ENCODE measurements at regions not wholly inside any gene's neighbourhood (a gene's known extent, or its start where the extent isn't known, plus 50 kb on each side); places are given as distances from the start of the nearest gene placed in this dataset.
"Not testable (repeated sequence)": the region's sequence is repeated elsewhere in the genome, so short reads cannot be mapped to it uniquely, and the experiment has no call there.

DNA sequence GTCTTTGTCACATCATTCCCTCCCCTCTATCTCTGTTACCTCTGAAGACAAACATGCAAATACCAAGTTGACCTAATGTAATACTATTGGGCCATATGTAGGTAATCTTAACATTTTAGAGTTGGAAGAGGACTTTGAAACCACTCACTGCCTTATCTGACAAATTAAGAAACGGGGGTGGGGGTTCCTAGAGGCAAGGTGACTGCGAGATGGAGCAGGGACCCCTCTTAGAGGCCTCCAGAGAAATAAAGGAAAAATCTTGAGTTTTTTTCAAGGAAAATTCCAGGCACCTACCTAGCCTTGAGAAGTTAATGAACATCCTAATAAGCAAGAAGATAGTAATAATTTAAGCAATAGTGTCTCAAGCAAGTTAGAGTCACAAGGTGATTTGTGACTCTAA is 270.8 kb downstream of the CD83 start:
- no peaks in the 10 kb centered on the region for H3K27me3 Mint-ChIP-seq
- ChIA-PET CTCF (no interaction called here), POLR2A (no interaction called here)
- no peaks in the 10 kb centered on the region for H3K4me1 Mint-ChIP-seq
- DNase-seq: no peak
- H3K27ac Mint-ChIP-seq: no peak overlapping the region
- H3K9me3 Mint-ChIP-seq: no peaks in the 10 kb centered on the region
- H3K36me3 Mint-ChIP-seq (ENCODE audit: low read depth): no peaks in the 10 kb centered on the region
- no peak overlapping the region for H3K4me3 Mint-ChIP-seq

GRCh38 chr6:14389776-14390175 is 272.2 kb downstream of the CD83 start:
- H3K9me3 Mint-ChIP-seq; H3K36me3 Mint-ChIP-seq (ENCODE audit: low read depth); CTCF ChIA-PET; H3K4me1 Mint-ChIP-seq; H3K27me3 Mint-ChIP-seq; H3K4me3 Mint-ChIP-seq; DNase-seq; H3K27ac Mint-ChIP-seq; POLR2A ChIA-PET: not testable (repeated sequence)

- H3K27me3 Mint-ChIP-seq: no peaks in the 10 kb centered on the region
- no peak overlapping the region for H3K4me3 Mint-ChIP-seq
- DNase-seq: no peak
- no peaks in the 10 kb centered on the region for H3K36me3 Mint-ChIP-seq (ENCODE audit: low read depth)
- CTCF ChIA-PET: no interaction called here
- POLR2A ChIA-PET: no interaction called here
- H3K27ac Mint-ChIP-seq: no peak overlapping the region
- no peaks in the 10 kb centered on the region for H3K4me1 Mint-ChIP-seq
- no peaks in the 10 kb centered on the region for H3K9me3 Mint-ChIP-seq
Observed at GRCh38 chr6:14390805-14391204, 273.2 kb downstream of the CD83 start.

DNA sequence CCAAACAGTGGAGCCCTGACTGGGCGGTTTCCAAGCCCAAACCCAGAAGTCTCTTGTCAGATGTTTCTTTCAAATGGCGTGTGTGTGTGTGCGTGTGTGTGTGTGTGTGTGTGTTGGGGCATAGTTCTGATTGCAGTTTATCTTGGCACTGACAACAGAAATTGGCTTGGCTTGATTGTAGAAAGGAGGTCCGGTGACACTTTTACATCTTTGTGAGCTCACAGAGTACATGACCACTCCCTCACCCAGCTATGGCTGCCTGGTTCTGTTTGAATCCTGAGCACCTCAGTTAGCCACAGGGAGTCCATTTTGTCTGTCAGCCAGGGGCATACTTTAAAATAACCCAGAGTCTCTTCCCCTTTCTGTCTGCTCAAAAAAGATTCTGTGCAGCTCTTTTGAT is 276.3 kb downstream of the CD83 start:
- ChIA-PET POLR2A (no interaction called here), CTCF (no interaction called here)
- Mint-ChIP-seq H3K4me1 (no peaks in the 10 kb centered on the region), H3K27me3 (peaks cover 3% of the 10 kb centered on the region), H3K4me3 (no peak overlapping the region), H3K9me3 (no peaks in the 10 kb centered on the region), H3K36me3 (ENCODE audit: low read depth) (no peaks in the 10 kb centered on the region), H3K27ac (no peak overlapping the region)
- DNase-seq: no peak

DNA sequence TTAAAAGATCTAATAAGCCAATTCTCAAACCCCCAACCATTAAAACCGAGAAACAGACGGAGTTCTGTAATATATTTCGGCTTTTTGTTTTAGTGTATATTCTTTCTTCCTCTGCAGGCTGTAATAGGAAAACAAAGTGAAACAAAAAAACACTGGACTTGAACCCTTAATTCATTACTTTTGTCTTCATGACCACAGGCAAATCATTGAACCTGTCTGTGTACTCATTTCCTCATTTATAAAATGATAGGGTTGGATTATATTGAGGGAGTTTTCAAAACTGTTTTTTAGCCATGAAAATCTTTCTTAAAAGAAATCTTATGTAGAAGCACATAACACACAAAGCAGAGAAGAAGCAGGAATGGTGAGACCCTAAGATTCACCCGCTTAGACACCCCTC is 278.8 kb downstream of the CD83 start:
- no peak overlapping the region for H3K4me3 Mint-ChIP-seq
- DNase-seq: no peak
- H3K27ac Mint-ChIP-seq: no peak overlapping the region
- H3K36me3 Mint-ChIP-seq (ENCODE audit: low read depth): no peaks in the 10 kb centered on the region
- H3K4me1 Mint-ChIP-seq: no peaks in the 10 kb centered on the region
- no peaks in the 10 kb centered on the region for H3K9me3 Mint-ChIP-seq
- H3K27me3 Mint-ChIP-seq: peaks cover 3% of the 10 kb centered on the region
- CTCF ChIA-PET: interaction anchor here (0.6 kb wide), 1 partner anchor 1005 kb away, joined by 7 read pairs; no protein-coding TSS in a partner anchor
- POLR2A ChIA-PET: no interaction called here

DNA sequence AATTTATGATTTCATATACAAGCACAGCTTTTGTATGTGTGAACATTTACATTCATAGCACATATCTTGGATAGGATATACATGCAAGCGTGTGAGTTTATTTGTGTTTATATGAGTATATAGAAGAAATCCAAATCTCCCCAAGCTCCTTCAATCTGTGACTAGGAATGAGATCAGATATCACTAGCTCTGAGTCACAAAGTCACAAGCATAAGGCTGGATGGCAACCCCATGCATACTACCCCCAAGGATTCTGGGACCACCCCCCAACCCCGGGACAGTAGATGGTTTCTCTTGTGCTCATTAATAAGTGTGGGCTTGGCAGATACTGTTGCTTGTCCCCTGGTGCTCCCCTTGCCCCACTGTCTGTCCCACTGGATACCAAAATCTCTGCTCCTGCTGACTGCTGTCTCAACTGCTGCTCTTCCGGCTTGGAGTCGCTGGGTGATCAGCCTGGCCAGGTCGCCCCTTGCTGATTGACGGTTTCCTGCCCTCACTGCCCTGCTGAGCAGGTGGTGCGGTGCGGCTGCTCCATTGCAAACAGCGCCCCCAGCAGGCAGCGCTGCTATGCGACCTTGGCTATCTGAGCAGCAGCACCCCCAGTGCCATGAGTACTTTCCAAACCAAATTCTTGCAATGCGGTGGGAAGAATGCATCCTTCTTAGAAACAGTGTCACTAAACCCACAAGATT is 279.4 kb downstream of the CD83 start:
- ChIA-PET POLR2A (no interaction called here), CTCF (interaction anchor here (0.6 kb wide), 1 partner anchor 813 kb away, joined by 3 read pairs; no protein-coding TSS in a partner anchor)
- Mint-ChIP-seq H3K4me1 (no peaks in the 10 kb centered on the region), H3K36me3 (ENCODE audit: low read depth) (no peaks in the 10 kb centered on the region), H3K4me3 (no peak overlapping the region), H3K27me3 (peaks cover 3% of the 10 kb centered on the region), H3K9me3 (no peaks in the 10 kb centered on the region), H3K27ac (no peak overlapping the region)
- no peak for DNase-seq

DNA sequence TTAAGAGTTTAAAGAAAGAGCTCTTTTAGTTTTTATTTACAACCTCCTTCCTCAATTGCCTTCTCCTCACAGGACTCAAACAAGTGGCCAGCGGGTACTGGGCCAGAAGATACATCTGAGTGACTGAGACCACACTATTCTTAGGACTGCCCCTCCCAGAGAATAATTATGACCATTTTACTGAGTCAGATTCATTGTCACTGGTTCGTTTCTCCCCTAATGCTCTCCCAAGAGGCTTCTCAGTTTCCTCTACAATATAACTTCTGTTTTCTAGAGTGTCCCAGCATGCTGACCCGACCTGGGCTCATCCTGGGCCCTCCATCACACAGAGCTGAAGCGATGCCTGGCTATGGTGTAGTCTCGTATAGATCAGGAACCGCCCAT is 279.9 kb downstream of the CD83 start:
- Mint-ChIP-seq H3K4me3 (no peak overlapping the region), H3K27ac (no peak overlapping the region), H3K36me3 (ENCODE audit: low read depth) (no peaks in the 10 kb centered on the region), H3K27me3 (peaks cover 3% of the 10 kb centered on the region), H3K9me3 (no peaks in the 10 kb centered on the region), H3K4me1 (no peaks in the 10 kb centered on the region)
- ChIA-PET CTCF (no interaction called here), POLR2A (no interaction called here)
- no peak for DNase-seq

DNA sequence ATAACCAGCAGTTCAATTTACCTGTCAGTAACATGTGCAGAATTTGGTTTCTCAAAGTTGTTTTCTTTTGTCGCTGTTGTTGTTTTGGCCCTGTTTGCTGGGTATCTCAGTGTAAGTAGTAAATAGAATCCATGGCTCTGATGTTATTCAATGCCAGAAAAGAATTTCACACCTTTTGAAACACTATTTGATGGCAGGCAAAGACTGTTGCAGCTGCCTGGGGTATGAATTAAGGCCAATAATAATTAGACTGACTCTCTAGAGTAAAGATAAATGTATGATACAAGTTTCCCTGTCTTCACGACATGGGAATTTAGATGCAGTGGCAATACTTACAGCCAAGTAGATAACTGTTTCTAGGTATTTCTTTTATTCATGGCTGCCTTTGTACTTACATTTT is 281.4 kb downstream of the CD83 start:
- no peak overlapping the region for H3K27ac Mint-ChIP-seq
- DNase-seq: no peak
- ChIA-PET CTCF (no interaction called here), POLR2A (no interaction called here)
- peaks cover 2% of the 10 kb centered on the region for H3K4me1 Mint-ChIP-seq
- peaks cover 3% of the 10 kb centered on the region for H3K27me3 Mint-ChIP-seq
- no peaks in the 10 kb centered on the region for H3K9me3 Mint-ChIP-seq
- no peak overlapping the region for H3K4me3 Mint-ChIP-seq
- H3K36me3 Mint-ChIP-seq (ENCODE audit: low read depth): no peaks in the 10 kb centered on the region

- Mint-ChIP-seq H3K36me3 (ENCODE audit: low read depth) (no peaks in the 10 kb centered on the region), H3K4me3 (no peak overlapping the region)
Observed at GRCh38 chr6:14399635-14400034, 282.1 kb downstream of the CD83 start.

DNA sequence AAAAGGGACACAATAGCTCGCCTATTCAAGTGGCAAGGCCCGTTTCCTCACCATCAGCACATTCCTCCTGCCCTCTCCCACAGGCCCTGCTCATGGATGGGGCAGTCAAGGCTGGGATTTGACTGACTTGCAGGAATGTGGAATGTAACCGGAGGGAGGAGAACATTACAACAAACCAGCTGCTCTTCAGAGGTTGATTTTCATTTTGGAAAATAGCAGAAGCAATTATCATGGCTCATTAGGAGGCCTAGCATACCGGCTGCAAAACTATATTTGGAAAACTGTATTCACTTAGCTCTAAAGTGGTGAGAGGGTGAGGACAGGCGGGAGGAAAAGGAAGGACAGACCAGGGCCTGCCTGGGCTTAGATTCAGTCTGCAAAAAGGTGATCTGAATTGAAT is 283.7 kb downstream of the CD83 start:
- Mint-ChIP-seq H3K27me3 (peaks cover 3% of the 10 kb centered on the region), H3K4me1 (peaks cover 2% of the 10 kb centered on the region), H3K9me3 (no peaks in the 10 kb centered on the region), H3K27ac (no peak overlapping the region), H3K36me3 (ENCODE audit: low read depth) (no peaks in the 10 kb centered on the region), H3K4me3 (no peak overlapping the region)
- DNase-seq: no peak
- POLR2A ChIA-PET: no interaction called here
- CTCF ChIA-PET: no interaction called here

More at GRCh38 chr6:14399635-14400034, 282.1 kb downstream of the CD83 start:
- ChIA-PET POLR2A (no interaction called here), CTCF (no interaction called here)
- Mint-ChIP-seq H3K9me3 (no peaks in the 10 kb centered on the region), H3K4me1 (peaks cover 2% of the 10 kb centered on the region), H3K27me3 (peaks cover 3% of the 10 kb centered on the region), H3K27ac (no peak overlapping the region)
- DNase-seq: no peak

GRCh38 chr6:14406614-14407331 is 289.2 kb downstream of the CD83 start:
- Mint-ChIP-seq H3K27ac (no peak overlapping the region), H3K4me3 (no peak overlapping the region), H3K36me3 (ENCODE audit: low read depth) (no peaks in the 10 kb centered on the region), H3K4me1 (peaks cover 2% of the 10 kb centered on the region), H3K9me3 (no peaks in the 10 kb centered on the region), H3K27me3 (peaks cover 4% of the 10 kb centered on the region)
- POLR2A ChIA-PET: no interaction called here
- CTCF ChIA-PET: no interaction called here
- no peak for DNase-seq

DNA sequence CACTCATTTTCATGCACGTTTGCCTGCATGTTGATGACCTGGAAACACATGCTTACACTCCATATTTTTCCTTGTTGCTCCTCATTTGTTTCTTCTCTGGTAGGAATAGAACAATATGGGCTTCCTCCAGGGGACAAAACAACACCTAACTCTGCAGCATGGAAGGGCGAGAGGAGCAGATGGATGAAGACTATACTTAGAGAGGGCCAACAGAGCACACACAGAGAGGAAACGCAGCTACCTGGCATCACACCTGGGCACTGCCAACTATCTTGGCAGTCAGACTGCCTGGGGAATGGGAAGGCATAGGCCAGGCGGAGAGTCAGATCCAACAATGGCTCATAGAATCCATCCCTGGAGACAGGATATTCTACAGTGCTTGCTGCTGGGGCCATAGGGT is 290.9 kb downstream of the CD83 start:
- ChIA-PET POLR2A (no interaction called here), CTCF (no interaction called here)
- H3K27ac Mint-ChIP-seq: no peak overlapping the region
- no peaks in the 10 kb centered on the region for H3K36me3 Mint-ChIP-seq (ENCODE audit: low read depth)
- no peaks in the 10 kb centered on the region for H3K4me1 Mint-ChIP-seq
- H3K27me3 Mint-ChIP-seq: peaks cover 4% of the 10 kb centered on the region
- no peaks in the 10 kb centered on the region for H3K9me3 Mint-ChIP-seq
- DNase-seq: no peak
- no peak overlapping the region for H3K4me3 Mint-ChIP-seq

DNA sequence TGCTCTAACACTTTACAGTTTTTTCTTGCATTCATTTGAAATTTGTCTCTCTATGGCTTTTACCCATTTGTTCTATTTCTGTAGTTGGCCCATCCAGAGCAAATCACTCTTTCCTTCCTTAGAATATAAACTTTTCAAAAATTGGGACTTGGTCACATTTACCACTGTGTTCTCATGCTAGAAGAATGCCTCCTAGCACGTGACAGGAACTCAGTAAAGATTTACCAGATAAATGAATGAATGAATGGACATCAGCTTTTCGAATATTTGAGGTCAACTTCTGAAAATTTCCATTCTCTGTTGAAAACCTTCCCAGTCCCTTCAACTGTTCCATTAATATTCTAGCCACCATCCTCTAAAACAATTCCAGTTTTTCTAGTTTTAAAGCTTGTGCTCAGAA is 294.5 kb downstream of the CD83 start:
- POLR2A ChIA-PET: no interaction called here
- no peak for DNase-seq
- Mint-ChIP-seq H3K9me3 (no peaks in the 10 kb centered on the region), H3K27me3 (peaks cover 4% of the 10 kb centered on the region), H3K27ac (no peak overlapping the region), H3K4me1 (no peaks in the 10 kb centered on the region), H3K4me3 (no peak overlapping the region), H3K36me3 (ENCODE audit: low read depth) (no peaks in the 10 kb centered on the region)
- CTCF ChIA-PET: no interaction called here

DNA sequence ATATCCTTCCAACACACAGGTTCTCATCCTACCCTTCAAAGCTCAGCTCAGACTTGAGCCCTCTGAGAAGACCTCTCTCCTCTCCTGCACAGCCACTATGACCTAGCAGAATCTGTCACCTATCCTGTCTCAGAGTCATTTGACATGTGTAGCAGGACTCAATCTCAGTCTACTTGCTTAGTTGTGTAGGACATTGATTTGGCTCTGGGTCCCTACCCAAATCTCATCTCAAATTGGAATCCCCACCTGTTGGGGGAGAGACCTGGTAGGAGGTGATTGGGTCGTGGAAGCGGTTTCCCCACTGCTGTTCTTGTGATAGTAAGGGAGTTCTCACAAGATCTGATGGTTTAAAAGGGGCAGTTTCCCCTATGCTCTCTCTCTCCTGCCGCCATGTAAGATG is 297.9 kb downstream of the CD83 start:
- H3K27ac Mint-ChIP-seq: no peak overlapping the region
- H3K4me1 Mint-ChIP-seq: no peaks in the 10 kb centered on the region
- H3K27me3 Mint-ChIP-seq: no peaks in the 10 kb centered on the region
- DNase-seq: no peak
- H3K9me3 Mint-ChIP-seq: peaks cover 4% of the 10 kb centered on the region
- H3K4me3 Mint-ChIP-seq: no peak overlapping the region
- CTCF ChIA-PET: no interaction called here
- H3K36me3 Mint-ChIP-seq (ENCODE audit: low read depth): no peaks in the 10 kb centered on the region
- POLR2A ChIA-PET: no interaction called here

Data from activated CD4-positive, alpha-beta memory T cell treated with anti-CD3 and anti-CD28 coated beads, Interleukin-2, amount 10 ng/mL, durations not matched to agents 7 days and 5 days (primary cell).